Thyroid gland (tissue), 4 donors: ENCODE measurements at regions not wholly inside any gene's neighbourhood (a gene's known extent, or its start where the extent isn't known, plus 50 kb on each side); places are given as distances from the start of the nearest gene placed in this dataset.

Source experiments
- DNase-seq, 2 donors: peaks; one replicate each; pipeline ENCODE4 v3.0.0-alpha.2; 2019
- H3K27ac ChIP-seq, 3 donors: fragments of 200-600 bp; sonication (generic); 1 replicate in 2 of 3; 2 replicates in 1 of 3; pipeline ENCODE4 v1.5.1; 2016 to 2019; ENCODE audit warnings: mild to moderate bottlenecking in 1 of 3, moderate library complexity in 1 of 3
- H3K27me3 ChIP-seq: fragments of 200-600 bp; sonication (generic); one replicate; pipeline ENCODE4 v1.5.1; 2019
- H3K36me3 ChIP-seq, 2 donors: fragments of 200-600 bp; sonication (generic); one replicate each; pipeline ENCODE4 v1.5.1; 2016 to 2019
- H3K4me1 ChIP-seq, 2 donors: fragments of 200-600 bp; sonication (generic); one replicate each; pipeline ENCODE4 v1.5.1; 2017 to 2019
- H3K4me3 ChIP-seq, 3 donors: fragments of 200-600 bp; sonication (generic); replicated peaks in 1 of 3; 1 replicate in 2 of 3; 2 replicates in 1 of 3; pipeline ENCODE4 v1.5.1; 2016; ENCODE audit warnings: mild to moderate bottlenecking in 1 of 3
- H3K9me3 ChIP-seq: fragments of 200-600 bp; sonication (generic); one replicate; pipeline ENCODE4 v1.5.1; 2017
- POLR2A ChIP-seq, 2 donors: fragments of 450-650 bp; IDR thresholded peaks; one replicate each; pipeline ENCODE4 v1.6.1; 2017; ENCODE audit warnings: antibody characterized with exemption in 2 of 2, mild to moderate bottlenecking in 2 of 2, moderate library complexity in 1 of 2
- WGBS, 2 donors: methylation state at CpG; one replicate each; pipeline ENCODE4 v1.1.5; 2017; 5-methylcytosine and 5-hydroxymethylcytosine counted together
- intact Hi-C: fragments of 100-400 bp; cut with DNase I; formaldehyde crosslinking; loops from one replicate; pipeline ENCODE4 v1.15.1; 2023
- TF ChIP-seq, protein P1 (sequence below), 6 experiments: fragments of 200-600 bp in 3 of 6; fragments of 450-650 bp in 3 of 6; sonication (generic) in 3 of 6; IDR thresholded peaks; one replicate each; pipeline ENCODE4 v1.5.1; 2016 to 2019; ENCODE audit warnings: antibody characterized with exemption in 6 of 6, mild to moderate bottlenecking in 2 of 6, inconsistent platforms in 1 of 6, moderate library complexity in 1 of 6

DNA sequence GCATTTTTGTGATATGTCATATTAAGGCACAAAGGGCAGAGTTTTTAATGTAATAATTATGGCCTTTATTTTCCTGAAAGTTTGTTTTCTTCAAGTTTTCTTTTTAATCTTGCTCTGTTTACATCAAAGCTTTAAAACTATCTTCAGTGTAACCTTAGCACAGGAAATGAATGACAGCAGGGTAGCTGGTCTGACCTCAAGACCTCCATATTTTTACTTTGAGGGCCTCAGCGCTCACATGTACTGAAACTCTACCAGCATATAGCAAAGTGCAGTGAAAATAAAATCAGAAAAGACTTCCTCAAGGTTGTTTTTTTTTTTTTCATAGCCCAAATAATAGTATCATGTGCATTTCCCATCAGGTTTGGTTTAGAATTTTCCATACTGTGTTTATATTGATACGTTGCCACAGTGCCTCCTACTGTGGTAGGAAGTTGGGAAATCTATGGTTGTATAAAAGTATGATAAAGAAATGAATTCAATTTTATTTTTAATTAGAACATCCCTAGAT, 163.4 kb downstream of the UBE2E3 start:
- TF ChIP-seq, protein P1, sequence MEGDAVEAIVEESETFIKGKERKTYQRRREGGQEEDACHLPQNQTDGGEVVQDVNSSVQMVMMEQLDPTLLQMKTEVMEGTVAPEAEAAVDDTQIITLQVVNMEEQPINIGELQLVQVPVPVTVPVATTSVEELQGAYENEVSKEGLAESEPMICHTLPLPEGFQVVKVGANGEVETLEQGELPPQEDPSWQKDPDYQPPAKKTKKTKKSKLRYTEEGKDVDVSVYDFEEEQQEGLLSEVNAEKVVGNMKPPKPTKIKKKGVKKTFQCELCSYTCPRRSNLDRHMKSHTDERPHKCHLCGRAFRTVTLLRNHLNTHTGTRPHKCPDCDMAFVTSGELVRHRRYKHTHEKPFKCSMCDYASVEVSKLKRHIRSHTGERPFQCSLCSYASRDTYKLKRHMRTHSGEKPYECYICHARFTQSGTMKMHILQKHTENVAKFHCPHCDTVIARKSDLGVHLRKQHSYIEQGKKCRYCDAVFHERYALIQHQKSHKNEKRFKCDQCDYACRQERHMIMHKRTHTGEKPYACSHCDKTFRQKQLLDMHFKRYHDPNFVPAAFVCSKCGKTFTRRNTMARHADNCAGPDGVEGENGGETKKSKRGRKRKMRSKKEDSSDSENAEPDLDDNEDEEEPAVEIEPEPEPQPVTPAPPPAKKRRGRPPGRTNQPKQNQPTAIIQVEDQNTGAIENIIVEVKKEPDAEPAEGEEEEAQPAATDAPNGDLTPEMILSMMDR (IDR thresholded peaks at IDR 0.05) = no peak
- TF ChIP-seq POLR2A (IDR thresholded peaks at IDR 0.05) = no peak
- Histone ChIP-seq H3K27me3 (no peaks in the 10 kb centered on the region), H3K36me3 (no peaks in the 10 kb centered on the region), H3K4me1 (no peaks in the 10 kb centered on the region), H3K4me3 (no peak overlapping the region), H3K27ac (no peak overlapping the region), H3K9me3 (no peaks in the 10 kb centered on the region)
- intact Hi-C loops = no loop called here
- DNase-seq = no peak
- WGBS, 2 donors = 86 to 87% methylated on average over 2 of the region's 2 CpGs

DNA sequence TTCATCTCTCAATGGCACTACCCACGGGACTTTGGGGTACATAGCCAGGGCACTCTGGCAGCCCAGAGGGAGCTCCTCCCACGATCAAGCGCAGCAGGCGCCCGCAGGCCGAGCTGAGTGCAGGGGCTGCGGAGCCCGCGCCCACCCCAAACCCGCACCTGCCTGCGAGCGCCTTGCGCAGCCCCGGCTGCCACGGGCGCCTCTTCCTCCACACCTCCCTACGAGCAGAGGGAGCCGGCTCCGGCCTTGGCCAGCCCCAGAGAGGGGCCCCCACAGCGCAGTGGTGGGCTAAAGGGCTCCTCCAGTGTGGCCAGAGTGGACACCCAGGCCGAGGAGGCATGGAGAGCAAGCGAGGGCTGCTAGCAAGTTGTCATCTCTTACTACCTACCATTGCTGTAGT, 165.2 kb downstream of the UBE2E3 start:
- Histone ChIP-seq H3K4me3 (no peak overlapping the region), H3K36me3 (no peaks in the 10 kb centered on the region), H3K27ac (no peak overlapping the region), H3K4me1 (no peaks in the 10 kb centered on the region), H3K27me3 (no peaks in the 10 kb centered on the region), H3K9me3 (no peaks in the 10 kb centered on the region)
- intact Hi-C loops = no loop called here
- TF ChIP-seq, protein P1 (IDR thresholded peaks at IDR 0.05) = no peak
- no peak for TF ChIP-seq POLR2A (IDR thresholded peaks at IDR 0.05)
- 93 to 97% methylated on average over 22 of the region's 22 CpGs for WGBS, 2 donors
- no peak for DNase-seq

DNA sequence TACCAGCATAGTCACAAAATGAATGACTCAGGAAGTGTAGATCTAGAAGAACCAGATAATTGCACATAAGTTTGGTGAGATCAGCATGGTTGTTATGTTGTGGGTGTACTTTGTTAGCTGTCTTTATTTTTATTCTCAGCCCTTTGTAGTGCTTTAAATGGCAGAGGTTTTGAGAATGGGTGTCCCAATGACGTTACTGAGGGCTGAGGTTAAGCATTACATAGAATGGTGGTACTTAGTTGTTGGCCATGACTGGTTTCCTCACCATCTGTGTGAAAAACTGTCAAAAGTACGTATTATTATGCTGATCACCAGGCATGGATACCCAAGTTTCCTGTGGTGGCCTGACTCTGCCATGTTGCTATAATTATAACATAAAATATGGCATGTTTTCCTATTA, 165.8 kb downstream of the UBE2E3 start:
- no peak overlapping the region for H3K27ac ChIP-seq
- intact Hi-C loops = no loop called here
- 87 to 93% methylated on average over 2 of the region's 2 CpGs for whole genome bisulfite sequencing, 2 donors

DNA sequence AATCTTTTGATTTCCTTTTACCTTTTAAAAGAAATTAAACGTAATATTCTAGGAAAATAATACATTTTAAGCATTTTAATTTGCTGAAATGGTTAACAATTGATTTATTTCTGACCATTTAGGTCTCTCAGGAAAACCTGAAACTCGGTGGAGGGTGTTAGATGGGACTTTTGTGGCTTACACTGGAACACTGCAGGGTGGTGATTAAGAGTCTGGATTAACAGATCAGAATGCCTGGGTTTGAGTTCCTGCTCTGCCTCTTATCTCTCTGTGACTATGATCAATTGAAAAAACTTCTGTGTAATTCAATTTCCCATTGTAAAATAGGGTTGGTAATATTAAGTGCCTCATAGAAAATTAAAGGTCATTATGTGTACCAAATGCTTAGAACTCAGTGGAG, 168.7 kb downstream of the UBE2E3 start:
- intact Hi-C loops = no loop called here
- no peak for TF ChIP-seq POLR2A (IDR thresholded peaks at IDR 0.05)
- TF ChIP-seq, protein P1 (IDR thresholded peaks at IDR 0.05) = no peak

More for the DNA sequence above, 165.8 kb downstream of the UBE2E3 start:
- Histone ChIP-seq H3K4me3 (no peak overlapping the region), H3K4me1 (no peaks in the 10 kb centered on the region), H3K27me3 (no peaks in the 10 kb centered on the region), H3K36me3 (no peaks in the 10 kb centered on the region), H3K9me3 (no peaks in the 10 kb centered on the region)
- TF ChIP-seq, protein P1 (IDR thresholded peaks at IDR 0.05) = no peak
- no peak for TF ChIP-seq POLR2A (IDR thresholded peaks at IDR 0.05)
- no peak for DNase-seq

DNA sequence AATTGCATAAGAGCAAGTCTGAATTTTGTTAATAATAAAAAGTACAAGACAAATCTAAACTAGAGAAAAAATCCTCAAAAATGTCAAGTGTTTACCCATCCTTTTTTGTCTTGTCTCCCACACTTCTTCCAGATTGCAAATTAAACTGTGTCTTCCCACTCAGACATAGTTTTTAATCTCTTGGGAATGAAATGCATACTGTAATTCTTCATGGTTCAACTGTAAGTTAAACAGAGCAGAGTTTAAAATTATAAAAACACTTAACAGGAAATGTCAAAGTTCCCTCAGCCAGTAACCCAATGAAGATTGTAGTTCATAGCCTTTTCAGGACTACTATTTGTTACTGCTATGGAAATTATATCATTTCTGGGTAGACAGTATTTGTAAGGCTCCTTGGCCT, 171.8 kb downstream of the UBE2E3 start:
- Histone ChIP-seq H3K27ac (no peak overlapping the region), H3K9me3 (no peaks in the 10 kb centered on the region), H3K4me1 (no peaks in the 10 kb centered on the region), H3K27me3 (no peaks in the 10 kb centered on the region), H3K36me3 (no peaks in the 10 kb centered on the region), H3K4me3 (no peak overlapping the region)
- intact Hi-C loops = no loop called here
- DNase-seq = no peak
- no peak for TF ChIP-seq POLR2A (IDR thresholded peaks at IDR 0.05)
- TF ChIP-seq, protein P1 (IDR thresholded peaks at IDR 0.05) = no peak

More for the DNA sequence above, 168.7 kb downstream of the UBE2E3 start:
- no peak for DNase-seq
- no peak overlapping the region for H3K4me3 ChIP-seq
- H3K9me3 ChIP-seq = no peaks in the 10 kb centered on the region
- no peaks in the 10 kb centered on the region for H3K27me3 ChIP-seq
- H3K4me1 ChIP-seq = no peaks in the 10 kb centered on the region
- H3K36me3 ChIP-seq = no peaks in the 10 kb centered on the region
- WGBS, 2 donors = 56 to 60% methylated on average over 2 of the region's 2 CpGs
- H3K27ac ChIP-seq = no peak overlapping the region
